Coronary artery (tissue), 2 donors: ENCODE measurements at regions not wholly inside any gene's neighbourhood (a gene's known extent, or its start where the extent isn't known, plus 50 kb on each side); places are given as distances from the start of the nearest gene placed in this dataset.
"Not testable (repeated sequence)": the region's sequence is repeated elsewhere in the genome, so short reads cannot be mapped to it uniquely, and the experiment has no call there.

Experiments used
- DNase-seq: peaks from one replicate; pipeline ENCODE4 v3.0.0-alpha.2; 2017; ENCODE audit warnings: low spot score
- H3K27ac ChIP-seq, 2 donors: fragments of 200-600 bp; sonication (generic); one replicate each; pipeline ENCODE4 v1.5.1; 2016 to 2019
- H3K4me3 ChIP-seq: fragments of 200-600 bp; sonication (generic); 2 replicates; pipeline ENCODE4 v1.5.1; 2016; ENCODE audit warnings: mild to moderate bottlenecking, moderate library complexity
- TF ChIP-seq, protein P1 (sequence below): fragments of 200-600 bp; sonication (generic); IDR thresholded peaks from one replicate; pipeline ENCODE4 v1.5.1; 2019; ENCODE audit warnings: antibody characterized with exemption

DNA sequence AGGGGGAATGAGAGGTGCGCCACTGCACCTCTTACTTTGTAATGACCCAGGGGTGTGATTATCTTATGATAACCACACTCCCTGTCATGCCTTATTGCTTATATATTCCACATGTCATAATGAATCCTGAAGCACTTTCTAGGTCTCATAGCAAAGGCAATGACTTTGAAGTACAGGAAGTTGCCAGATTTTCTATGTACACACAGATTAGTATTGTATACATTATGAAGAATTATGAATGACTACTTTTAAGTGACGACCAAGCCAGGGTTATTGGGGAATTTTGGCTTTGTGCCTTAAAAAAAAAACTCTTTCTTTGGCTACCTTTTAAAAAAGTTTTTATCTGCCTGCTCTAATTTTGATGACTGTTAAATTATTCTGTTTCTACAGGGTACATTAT lies 269.6 kb downstream of the MDFIC start:
- DNase-seq, result no peak
- TF ChIP-seq, protein P1, sequence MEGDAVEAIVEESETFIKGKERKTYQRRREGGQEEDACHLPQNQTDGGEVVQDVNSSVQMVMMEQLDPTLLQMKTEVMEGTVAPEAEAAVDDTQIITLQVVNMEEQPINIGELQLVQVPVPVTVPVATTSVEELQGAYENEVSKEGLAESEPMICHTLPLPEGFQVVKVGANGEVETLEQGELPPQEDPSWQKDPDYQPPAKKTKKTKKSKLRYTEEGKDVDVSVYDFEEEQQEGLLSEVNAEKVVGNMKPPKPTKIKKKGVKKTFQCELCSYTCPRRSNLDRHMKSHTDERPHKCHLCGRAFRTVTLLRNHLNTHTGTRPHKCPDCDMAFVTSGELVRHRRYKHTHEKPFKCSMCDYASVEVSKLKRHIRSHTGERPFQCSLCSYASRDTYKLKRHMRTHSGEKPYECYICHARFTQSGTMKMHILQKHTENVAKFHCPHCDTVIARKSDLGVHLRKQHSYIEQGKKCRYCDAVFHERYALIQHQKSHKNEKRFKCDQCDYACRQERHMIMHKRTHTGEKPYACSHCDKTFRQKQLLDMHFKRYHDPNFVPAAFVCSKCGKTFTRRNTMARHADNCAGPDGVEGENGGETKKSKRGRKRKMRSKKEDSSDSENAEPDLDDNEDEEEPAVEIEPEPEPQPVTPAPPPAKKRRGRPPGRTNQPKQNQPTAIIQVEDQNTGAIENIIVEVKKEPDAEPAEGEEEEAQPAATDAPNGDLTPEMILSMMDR, result no peak
- Histone ChIP-seq H3K27ac (no peak overlapping the region), H3K4me3 (no peak overlapping the region)

DNA sequence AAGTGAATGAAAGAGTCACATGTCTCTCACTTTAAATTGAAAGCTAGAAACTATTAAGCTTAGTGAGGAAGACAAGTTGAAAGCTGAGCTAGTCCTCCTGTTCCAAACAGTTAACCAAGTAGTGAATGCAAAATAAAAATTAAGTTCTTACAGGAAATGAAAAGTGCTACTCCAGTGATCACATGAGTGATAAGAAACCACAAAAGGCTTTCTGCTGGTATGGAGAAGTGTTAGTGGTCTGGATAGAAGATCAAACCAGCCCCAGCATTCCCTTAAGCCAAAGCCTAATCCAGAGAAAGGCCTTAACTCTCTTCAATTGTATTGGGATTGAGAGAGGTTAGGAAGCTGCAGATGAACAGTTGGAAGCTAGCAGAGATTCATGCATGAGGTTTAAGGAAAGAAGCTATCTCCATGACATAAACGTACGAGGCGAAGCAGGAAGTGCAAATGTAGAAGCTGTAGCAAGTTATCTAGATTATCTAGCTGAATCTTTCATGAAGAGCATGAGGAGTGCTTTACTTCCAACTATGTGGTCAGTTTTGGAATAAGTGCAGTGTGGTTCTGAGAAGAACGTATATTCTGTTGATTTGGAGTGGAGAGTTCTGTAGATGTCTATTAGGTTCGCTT lies 261.6 kb downstream of the MDFIC start:
- no peak for DNase-seq
- no peak overlapping the region for H3K27ac ChIP-seq
- TF ChIP-seq, protein P1, result no peak
- no peak overlapping the region for H3K4me3 ChIP-seq

DNA sequence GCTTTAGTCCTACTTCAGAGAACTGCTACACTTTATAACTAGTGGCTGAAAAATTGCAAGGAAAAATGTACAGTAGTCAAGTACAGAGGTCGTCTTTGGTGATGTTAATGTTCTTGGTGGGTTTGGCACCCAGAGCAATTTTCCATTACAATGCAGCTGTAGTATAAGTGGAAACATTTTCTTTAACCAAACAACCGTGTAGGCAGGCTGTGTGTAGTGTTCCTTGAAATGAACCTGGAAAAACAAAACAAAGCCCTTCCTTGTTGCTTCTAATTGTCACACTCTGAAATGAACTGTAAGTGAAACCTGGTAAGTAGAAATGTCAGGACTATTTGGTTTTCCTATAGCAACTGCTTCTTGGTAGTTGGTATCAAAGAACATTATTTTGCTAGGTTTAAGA lies 256.9 kb downstream of the MDFIC start:
- Histone ChIP-seq H3K4me3 (no peak overlapping the region), H3K27ac (no peak overlapping the region)
- no peak for DNase-seq
- TF ChIP-seq, protein P1, result no peak

DNA sequence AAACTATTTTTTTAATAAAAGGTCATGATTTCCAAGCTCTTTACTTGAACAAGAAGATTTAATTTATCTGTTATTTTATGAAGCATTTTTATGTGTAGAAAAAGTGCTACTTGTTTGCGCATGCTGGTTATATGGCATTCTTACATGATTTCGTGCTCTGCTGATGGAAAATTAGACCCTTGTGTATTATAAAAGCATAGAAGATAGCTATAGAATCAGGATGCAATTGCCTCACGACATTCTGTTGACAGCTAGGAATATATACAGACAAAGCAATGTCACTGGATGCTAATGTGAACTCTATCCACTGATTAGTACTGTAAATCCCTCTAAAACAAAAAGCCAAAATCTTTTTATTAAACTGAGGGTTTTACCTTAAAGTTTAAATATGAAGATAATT lies 255.9 kb downstream of the MDFIC start:
- Histone ChIP-seq H3K4me3 (no peak overlapping the region), H3K27ac (no peak overlapping the region)
- no peak for DNase-seq
- TF ChIP-seq, protein P1, result no peak

DNA sequence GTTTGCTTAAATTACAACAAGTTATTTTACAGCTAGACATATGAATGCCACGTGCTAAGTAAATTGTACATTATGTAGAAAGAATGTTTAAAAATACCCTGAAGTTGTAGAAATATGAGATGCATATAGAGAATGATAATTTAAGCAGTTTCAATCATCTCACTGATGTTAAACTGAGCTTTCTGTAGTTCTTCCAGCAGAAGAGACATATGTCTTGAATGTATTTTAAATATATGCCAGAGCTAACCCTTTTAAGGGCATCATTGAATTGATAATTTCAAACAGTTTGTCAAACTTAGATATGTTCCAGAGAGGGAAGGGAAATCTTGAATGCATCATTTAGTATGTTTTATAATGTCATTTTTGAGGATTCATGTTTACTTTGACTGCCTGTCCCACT lies 255.2 kb downstream of the MDFIC start:
- no peak for DNase-seq
- TF ChIP-seq, protein P1, result no peak
- no peak overlapping the region for H3K4me3 ChIP-seq
- H3K27ac ChIP-seq, result no peak overlapping the region

DNA sequence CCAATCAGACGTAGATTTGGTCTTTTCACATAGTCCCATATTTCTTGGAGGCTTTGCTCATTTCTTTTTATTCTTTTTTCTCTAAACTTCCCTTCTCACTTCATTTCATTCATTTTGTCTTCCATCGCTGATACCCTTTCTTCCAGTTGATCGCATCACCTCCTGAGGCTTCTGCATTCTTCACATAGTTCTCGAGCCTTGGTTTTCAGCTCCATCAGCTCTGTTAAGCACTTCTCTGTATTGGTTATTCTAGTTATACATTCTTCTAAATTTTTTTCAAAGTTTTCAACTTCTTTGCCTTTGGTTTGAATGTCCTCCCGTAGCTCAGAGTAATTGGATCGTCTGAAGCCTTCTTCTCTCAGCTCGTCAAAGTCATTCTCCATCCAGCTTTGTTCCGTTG lies 250.5 kb downstream of the MDFIC start:
- H3K4me3 ChIP-seq, H3K27ac ChIP-seq, DNase-seq: not testable (repeated sequence)

DNA sequence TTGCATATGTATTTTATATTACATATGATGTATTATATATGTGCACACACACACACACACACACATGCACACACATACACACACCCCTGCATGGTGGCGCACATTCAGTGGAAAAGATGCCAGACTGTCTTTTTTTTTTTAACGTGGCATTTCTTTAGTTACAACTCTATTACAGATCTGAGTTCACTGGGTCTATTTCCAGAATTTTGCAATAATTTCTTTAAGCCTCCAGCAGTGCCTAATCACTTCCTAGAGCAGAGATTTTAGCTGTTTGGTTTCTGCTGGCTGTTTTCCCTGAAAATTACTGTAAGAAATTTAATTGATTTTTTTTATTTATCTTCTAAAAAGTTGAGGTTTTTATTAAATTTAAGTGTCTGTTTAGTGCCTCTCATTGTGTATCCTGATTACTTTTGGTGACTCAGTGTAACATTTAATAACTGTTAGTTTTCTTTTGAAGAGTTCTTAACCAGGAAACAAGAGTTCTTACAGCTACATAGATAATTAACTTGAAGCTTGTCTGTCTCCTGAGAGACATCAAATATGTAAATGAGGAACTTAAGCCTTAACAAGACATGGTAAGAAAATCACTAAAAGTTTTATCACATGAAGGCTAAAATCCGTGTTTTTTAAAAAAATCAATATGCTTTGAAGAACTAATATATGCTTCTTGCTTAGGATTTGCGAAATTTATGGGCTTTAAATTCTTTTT lies 232.0 kb downstream of the MDFIC start:
- Histone ChIP-seq H3K4me3 (no peak overlapping the region), H3K27ac (no peak overlapping the region)
- no peak for DNase-seq
- TF ChIP-seq, protein P1, result no peak
